Neural cell (in vitro differentiated cells): ENCODE measurements at regions not wholly inside any gene's neighbourhood (a gene's known extent, or its start where the extent isn't known, plus 50 kb on each side); places are given as distances from the start of the nearest gene placed in this dataset.

Experiments
- EP300 ChIP-seq: fragments of 450-650 bp; conservative IDR thresholded peaks from 2 replicates; pipeline ENCODE4 v1.6.1; 2014; ENCODE audit warnings: antibody characterized with exemption, mild to moderate bottlenecking, moderate library complexity; ENCODE audit not compliant: poor library complexity, severe bottlenecking
- EZH2 ChIP-seq: fragments of 200-600, 300-800 bp; shearing (Covaris generic), sonication (generic); IDR thresholded peaks from 2 replicates; pipeline ENCODE4 v1.6.1; 2014; ENCODE audit warnings: antibody characterized with exemption, low read length, borderline replicate concordance, mild to moderate bottlenecking; ENCODE audit not compliant: insufficient read depth, poor library complexity, severe bottlenecking
- POLR2AphosphoS5 ChIP-seq: IDR thresholded peaks from 2 replicates; pipeline ENCODE4 v1.6.1; 2012
- RAD21 ChIP-seq: fragments of 450-650 bp; conservative IDR thresholded peaks from 2 replicates; pipeline ENCODE4 v1.6.1; 2014; ENCODE audit warnings: antibody characterized with exemption, mild to moderate bottlenecking, moderate library complexity
- SMC3 ChIP-seq: fragments of 450-650 bp; conservative IDR thresholded peaks from 2 replicates; pipeline ENCODE4 v1.6.1; 2014; ENCODE audit warnings: antibody characterized with exemption, mild to moderate bottlenecking, moderate library complexity; ENCODE audit not compliant: poor library complexity
- TAF1 ChIP-seq: IDR thresholded peaks from 2 replicates; pipeline ENCODE4 v1.6.1; 2012; ENCODE audit warnings: low read depth
- TF ChIP-seq, protein P1 (sequence below): fragments of 450-650 bp; IDR thresholded peaks from 2 replicates; pipeline ENCODE4 v1.5.1; 2014; ENCODE audit warnings: antibody characterized with exemption, mild to moderate bottlenecking, moderate library complexity; ENCODE audit not compliant: poor library complexity, severe bottlenecking
- TF ChIP-seq, protein P2 (sequence below): IDR thresholded peaks from 2 replicates; pipeline ENCODE4 v1.6.1; 2012; ENCODE audit warnings: borderline replicate concordance

DNA sequence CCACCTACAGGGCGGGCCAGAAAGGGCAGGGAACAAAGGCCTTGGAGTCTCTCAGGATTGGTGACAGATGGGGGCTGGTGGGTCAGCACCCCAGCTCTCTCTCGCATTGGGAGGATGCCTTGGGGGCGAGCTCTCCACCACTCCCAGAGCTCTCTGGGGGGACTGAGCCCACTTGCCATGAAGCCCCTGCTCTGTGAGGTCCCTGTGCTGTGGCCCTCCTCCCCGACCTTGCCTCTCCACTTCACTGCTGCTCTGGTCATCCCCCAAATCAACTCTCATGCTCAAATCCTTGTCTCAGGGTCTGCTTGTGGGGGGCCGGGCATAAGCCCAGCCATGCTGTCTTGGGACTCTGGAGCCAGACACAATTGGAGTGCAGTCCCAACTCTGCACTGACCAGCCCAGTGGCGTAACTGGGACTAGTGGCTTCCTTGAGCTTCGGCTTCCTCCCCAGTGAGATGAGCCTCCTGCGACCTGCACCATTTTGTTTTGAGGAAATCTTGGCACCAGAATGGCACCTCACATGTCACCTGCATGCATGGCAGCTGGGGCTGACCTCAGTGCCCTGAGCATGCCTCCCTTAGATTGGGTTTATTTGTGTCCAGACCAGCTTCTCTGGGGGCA lies 184.5 kb downstream of the IRF8 start:
- TF ChIP-seq, protein P1, sequence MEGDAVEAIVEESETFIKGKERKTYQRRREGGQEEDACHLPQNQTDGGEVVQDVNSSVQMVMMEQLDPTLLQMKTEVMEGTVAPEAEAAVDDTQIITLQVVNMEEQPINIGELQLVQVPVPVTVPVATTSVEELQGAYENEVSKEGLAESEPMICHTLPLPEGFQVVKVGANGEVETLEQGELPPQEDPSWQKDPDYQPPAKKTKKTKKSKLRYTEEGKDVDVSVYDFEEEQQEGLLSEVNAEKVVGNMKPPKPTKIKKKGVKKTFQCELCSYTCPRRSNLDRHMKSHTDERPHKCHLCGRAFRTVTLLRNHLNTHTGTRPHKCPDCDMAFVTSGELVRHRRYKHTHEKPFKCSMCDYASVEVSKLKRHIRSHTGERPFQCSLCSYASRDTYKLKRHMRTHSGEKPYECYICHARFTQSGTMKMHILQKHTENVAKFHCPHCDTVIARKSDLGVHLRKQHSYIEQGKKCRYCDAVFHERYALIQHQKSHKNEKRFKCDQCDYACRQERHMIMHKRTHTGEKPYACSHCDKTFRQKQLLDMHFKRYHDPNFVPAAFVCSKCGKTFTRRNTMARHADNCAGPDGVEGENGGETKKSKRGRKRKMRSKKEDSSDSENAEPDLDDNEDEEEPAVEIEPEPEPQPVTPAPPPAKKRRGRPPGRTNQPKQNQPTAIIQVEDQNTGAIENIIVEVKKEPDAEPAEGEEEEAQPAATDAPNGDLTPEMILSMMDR, result no peak
- TF ChIP-seq EP300, result no peak
- TF ChIP-seq EZH2, result no peak
- TF ChIP-seq, protein P2, sequence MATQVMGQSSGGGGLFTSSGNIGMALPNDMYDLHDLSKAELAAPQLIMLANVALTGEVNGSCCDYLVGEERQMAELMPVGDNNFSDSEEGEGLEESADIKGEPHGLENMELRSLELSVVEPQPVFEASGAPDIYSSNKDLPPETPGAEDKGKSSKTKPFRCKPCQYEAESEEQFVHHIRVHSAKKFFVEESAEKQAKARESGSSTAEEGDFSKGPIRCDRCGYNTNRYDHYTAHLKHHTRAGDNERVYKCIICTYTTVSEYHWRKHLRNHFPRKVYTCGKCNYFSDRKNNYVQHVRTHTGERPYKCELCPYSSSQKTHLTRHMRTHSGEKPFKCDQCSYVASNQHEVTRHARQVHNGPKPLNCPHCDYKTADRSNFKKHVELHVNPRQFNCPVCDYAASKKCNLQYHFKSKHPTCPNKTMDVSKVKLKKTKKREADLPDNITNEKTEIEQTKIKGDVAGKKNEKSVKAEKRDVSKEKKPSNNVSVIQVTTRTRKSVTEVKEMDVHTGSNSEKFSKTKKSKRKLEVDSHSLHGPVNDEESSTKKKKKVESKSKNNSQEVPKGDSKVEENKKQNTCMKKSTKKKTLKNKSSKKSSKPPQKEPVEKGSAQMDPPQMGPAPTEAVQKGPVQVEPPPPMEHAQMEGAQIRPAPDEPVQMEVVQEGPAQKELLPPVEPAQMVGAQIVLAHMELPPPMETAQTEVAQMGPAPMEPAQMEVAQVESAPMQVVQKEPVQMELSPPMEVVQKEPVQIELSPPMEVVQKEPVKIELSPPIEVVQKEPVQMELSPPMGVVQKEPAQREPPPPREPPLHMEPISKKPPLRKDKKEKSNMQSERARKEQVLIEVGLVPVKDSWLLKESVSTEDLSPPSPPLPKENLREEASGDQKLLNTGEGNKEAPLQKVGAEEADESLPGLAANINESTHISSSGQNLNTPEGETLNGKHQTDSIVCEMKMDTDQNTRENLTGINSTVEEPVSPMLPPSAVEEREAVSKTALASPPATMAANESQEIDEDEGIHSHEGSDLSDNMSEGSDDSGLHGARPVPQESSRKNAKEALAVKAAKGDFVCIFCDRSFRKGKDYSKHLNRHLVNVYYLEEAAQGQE, result no peak
- TF ChIP-seq SMC3, result no peak
- TF ChIP-seq POLR2AphosphoS5, result no peak
- no peak for TF ChIP-seq RAD21
- no peak for TF ChIP-seq TAF1
